ENCODE measurements at regions not wholly inside any gene's neighbourhood (a gene's known extent, or its start where the extent isn't known, plus 50 kb on each side); places are given as distances from the start of the nearest gene placed in this dataset.

- TF ChIP-seq ARID4B (CRISPR knock-in tag; IDR thresholded peaks at IDR 0.05; ENCODE audit: borderline replicate concordance): no peak
- TF ChIP-seq ATF2 (CRISPR knock-in tag; IDR thresholded peaks at IDR 0.05; ENCODE audit: borderline replicate concordance, low read depth): no peak
- no peak for TF ChIP-seq ZNF396 (CRISPR knock-in tag; IDR thresholded peaks at IDR 0.05; ENCODE audit: borderline replicate concordance)
- TF ChIP-seq JUN (CRISPR knock-in tag; IDR thresholded peaks at IDR 0.05): no peak
Observed at GRCh38 chr5:130995254-130995515, 169.9 kb downstream of the HINT1 start (continued).

GRCh38 chr5:130994496-130995253 is 170.4 kb downstream of the HINT1 start:
- Mint-ChIP-seq H3K36me3 (no peaks in the 10 kb centered on the region), H3K4me1 (peaks cover 9% of the 10 kb centered on the region), H3K4me3 (no peak overlapping the region), H3K27me3 (ENCODE audit: low read depth) (no peaks in the 10 kb centered on the region), H3K9me3 (no peaks in the 10 kb centered on the region), H3K27ac (no peak overlapping the region)
- TF ChIP-seq CBFB (CRISPR knock-in tag; IDR thresholded peaks at IDR 0.05; ENCODE audit: low read depth) (no peak), STAT6 (CRISPR knock-in tag; conservative IDR thresholded peaks at IDR 0.05; ENCODE audit: low read depth) (no peak), GTF2I (CRISPR knock-in tag; conservative IDR thresholded peaks at IDR 0.05) (no peak), ZBTB43 (CRISPR knock-in tag; IDR thresholded peaks at IDR 0.05) (no peak), ATF6 (CRISPR knock-in tag; IDR thresholded peaks at IDR 0.05) (no peak), ZNF512 (CRISPR knock-in tag; IDR thresholded peaks at IDR 0.05; ENCODE audit: borderline replicate concordance) (no peak), TCF7 (CRISPR knock-in tag; IDR thresholded peaks at IDR 0.05; ENCODE audit: low read depth) (no peak), SMAD3 (CRISPR knock-in tag; IDR thresholded peaks at IDR 0.05; ENCODE audit: borderline replicate concordance) (no peak), JAZF1 (CRISPR knock-in tag; IDR thresholded peaks at IDR 0.05) (no peak), GABPB1 (CRISPR knock-in tag; IDR thresholded peaks at IDR 0.05) (no peak), E2F5 (CRISPR knock-in tag; IDR thresholded peaks at IDR 0.05) (no peak), JUN (CRISPR knock-in tag; IDR thresholded peaks at IDR 0.05) (no peak), ZBTB21 (CRISPR knock-in tag; IDR thresholded peaks at IDR 0.05; ENCODE audit: borderline replicate concordance) (no peak), PREB (CRISPR knock-in tag; IDR thresholded peaks at IDR 0.05; ENCODE audit: borderline replicate concordance) (no peak), ZNF423 (CRISPR knock-in tag; IDR thresholded peaks at IDR 0.05) (no peak), TP53 (CRISPR knock-in tag; IDR thresholded peaks at IDR 0.05) (no peak)
- POLR2A ChIA-PET: no interaction called here
- DNase-seq (ENCODE audit: low spot score) (no peak), ATAC-seq (no peak)
- CTCF ChIA-PET: interaction anchor here (1.0 kb wide), 1 partner anchor 123 kb away, joined by 5 read pairs; no protein-coding TSS in a partner anchor
